KOPT-K1 (cell line): ENCODE measurements at regions not wholly inside any gene's neighbourhood (a gene's known extent, or its start where the extent isn't known, plus 50 kb on each side); places are given as distances from the start of the nearest gene placed in this dataset.

Experiments used
- H3K27ac ChIP-seq: fragments of 200-600 bp; sonication (generic); 2 replicates; pipeline ENCODE4 v1.5.1; 2016; ENCODE audit warnings: antibody characterized with exemption, mild to moderate bottlenecking, low read depth, low read length; ENCODE audit not compliant: poor library complexity, severe bottlenecking
- H3K36me3 ChIP-seq: fragments of 200-600 bp; sonication (generic); 2 replicates; pipeline ENCODE4 v1.5.1; 2017; ENCODE audit warnings: antibody characterized with exemption, mild to moderate bottlenecking, low read length, moderate library complexity; ENCODE audit not compliant: insufficient read depth
- H3K9me3 ChIP-seq: fragments of 200-600 bp; sonication (generic); 2 replicates; pipeline ENCODE4 v1.5.1; 2017; ENCODE audit warnings: antibody characterized with exemption, low read length, mild to moderate bottlenecking; ENCODE audit not compliant: insufficient read depth, poor library complexity, severe bottlenecking

DNA sequence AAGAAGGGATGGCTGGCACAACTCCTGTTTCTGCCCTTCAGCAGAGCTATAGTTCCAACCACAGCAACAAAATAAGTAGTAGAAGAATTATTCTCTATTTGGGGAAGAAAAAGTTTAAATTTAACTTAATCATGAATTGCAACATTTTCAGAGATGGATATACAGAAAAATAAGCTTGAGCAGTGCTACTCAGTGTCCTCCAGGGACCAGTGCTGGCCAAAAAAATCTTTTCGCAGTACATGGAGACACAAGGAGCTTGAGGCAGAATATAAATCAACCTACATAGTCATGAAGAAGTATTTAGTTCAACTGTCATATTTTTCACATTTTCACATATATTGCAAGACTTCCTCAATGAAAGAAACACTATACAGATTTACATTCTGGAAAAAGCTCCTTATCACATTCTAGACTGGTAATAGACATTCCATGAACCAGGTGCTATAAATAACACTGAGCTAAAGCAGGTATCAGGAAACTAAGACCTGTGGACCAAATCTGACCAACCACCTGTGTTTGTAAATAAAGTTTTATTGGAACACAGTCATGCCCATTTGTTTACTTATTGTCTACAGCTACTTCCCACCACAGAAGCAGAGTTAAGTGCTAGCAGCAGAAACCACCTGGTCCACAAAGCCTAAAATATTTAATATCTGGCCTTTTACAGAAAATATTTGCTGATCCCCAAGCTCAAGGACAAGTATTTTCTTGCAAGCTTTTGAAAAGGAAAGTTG lies 101.9 kb downstream of the RGS21 start:
- no peaks in the 10 kb centered on the region for H3K36me3 ChIP-seq
- H3K9me3 ChIP-seq = no peaks in the 10 kb centered on the region
- H3K27ac ChIP-seq = no peak overlapping the region

DNA sequence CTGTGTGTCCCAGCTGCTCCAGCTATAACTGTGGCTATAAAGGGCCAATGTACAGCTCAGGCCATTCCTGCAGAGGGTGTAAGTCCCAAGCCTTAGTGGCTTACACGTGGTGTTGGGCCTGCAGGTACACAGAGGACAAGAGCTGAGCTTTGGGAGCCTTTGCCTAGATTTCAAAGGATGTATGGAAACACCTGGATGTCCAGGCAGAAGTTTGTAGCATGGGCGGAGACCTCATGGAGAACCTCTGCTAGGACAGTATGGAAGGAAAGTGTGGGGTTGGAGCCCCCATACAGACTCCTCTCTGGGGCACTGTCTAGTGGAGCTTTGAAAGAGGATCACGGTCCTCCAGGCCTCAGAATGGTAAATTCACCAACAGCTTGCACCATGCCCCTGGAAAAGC lies 113.9 kb downstream of the RGS21 start:
- Histone ChIP-seq H3K9me3 (peaks cover 15% of the 10 kb centered on the region), H3K36me3 (no peaks in the 10 kb centered on the region), H3K27ac (no peak overlapping the region)

DNA sequence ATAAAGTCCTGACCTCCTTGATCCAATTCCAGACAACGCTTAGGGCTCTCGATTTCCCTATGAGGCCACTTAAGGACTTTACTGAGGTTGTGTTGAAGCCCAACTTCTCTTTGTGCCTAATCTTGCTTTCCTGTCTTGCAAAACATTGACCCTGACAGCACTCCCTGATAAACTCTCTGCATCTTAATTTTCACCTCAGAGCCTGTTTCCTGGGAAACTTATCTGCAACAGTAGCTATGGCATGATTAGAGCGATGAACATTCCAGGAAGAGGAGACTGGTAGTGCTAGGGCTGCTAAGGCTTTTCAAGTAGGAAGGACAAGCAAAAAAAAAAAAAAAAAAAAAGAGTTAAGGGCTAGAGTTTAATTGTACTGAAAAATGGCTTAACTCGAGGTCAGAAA lies 118.9 kb downstream of the RGS21 start:
- H3K27ac ChIP-seq = no peak overlapping the region
- no peaks in the 10 kb centered on the region for H3K36me3 ChIP-seq
- H3K9me3 ChIP-seq = peaks cover 8% of the 10 kb centered on the region

DNA sequence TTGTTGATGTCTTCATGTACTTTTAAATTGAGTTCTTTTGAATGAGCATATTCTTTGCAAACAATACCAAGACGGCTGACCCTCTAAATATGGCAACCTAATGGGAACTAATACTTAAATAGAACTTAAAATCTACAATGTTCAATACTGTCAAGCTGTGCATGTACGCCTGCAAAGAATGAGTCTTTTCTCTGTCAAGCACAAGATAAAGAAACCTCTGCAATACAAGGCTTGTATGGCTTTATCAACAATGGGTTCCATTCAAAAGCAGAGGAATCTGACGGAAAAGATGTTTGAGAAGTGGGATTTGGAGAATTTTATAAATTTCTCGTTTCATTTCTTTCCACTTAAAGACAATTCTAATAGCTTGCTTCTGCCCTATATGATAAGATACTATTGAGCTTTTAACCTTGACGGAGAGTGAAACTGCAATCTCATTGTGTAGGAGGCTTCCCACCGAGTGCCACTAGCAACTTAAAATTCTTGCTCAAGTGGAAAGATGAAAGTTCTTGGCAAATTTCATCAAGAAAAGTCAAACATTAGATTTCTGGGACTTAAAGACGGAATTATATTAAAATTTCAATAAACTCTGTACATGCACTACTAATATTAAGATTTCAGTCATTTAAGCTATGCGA lies 119.8 kb downstream of the RGS21 start:
- Histone ChIP-seq H3K27ac (no peak overlapping the region), H3K36me3 (no peaks in the 10 kb centered on the region), H3K9me3 (no peaks in the 10 kb centered on the region)

DNA sequence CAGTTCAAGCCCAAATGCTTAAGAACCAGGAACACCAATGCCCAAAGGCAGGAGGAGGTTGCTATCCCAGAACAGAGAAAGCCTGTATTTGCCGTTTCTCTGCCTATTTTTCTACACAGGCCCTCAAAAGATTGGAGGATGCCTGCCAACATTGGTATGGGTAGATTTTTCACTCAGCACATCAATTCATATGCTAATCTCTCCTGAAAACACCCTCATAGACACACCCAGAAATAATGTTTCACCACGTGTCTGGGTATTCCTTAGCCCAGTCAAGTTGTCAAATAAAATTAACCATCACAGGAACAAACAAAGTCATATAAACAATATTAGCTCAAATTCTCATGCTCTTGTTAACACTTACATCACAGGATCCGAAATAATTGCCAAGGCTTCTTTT lies 121.9 kb downstream of the RGS21 start:
- Histone ChIP-seq H3K9me3 (no peaks in the 10 kb centered on the region), H3K27ac (no peak overlapping the region)

DNA sequence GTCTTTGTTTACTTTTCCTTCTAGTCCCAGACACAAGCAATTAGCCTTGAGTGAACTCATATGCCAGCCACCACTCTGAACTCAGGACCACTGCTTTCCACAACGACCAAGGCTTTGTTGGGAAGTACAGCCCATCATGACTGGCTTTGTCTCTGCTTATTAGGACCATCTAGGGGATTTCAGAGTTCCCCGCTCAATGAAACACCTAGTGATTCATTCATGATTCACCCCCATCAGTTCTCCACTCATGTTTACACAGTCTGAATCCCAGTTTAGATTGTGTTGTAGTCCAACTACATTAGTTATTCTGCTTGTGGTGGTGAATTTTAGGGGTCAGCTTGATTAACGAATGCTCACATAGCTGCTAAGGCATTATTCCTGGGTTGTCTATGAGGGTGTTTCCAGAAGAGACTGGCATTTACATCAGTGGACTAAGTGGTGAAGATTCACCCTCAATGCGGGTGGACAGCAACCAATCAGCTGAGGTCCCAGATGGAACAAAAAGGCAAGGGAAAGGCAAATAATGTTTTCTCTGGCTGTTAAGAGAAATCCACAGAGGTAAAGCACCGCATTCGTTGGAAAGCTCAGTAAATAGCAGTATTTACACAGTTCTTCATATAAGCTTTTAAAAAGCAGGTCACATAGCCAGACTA lies 122.7 kb downstream of the RGS21 start:
- Histone ChIP-seq H3K9me3 (no peaks in the 10 kb centered on the region), H3K27ac (no peak overlapping the region)

More for the DNA sequence above, 121.9 kb downstream of the RGS21 start:
- H3K36me3 ChIP-seq = no peaks in the 10 kb centered on the region

DNA sequence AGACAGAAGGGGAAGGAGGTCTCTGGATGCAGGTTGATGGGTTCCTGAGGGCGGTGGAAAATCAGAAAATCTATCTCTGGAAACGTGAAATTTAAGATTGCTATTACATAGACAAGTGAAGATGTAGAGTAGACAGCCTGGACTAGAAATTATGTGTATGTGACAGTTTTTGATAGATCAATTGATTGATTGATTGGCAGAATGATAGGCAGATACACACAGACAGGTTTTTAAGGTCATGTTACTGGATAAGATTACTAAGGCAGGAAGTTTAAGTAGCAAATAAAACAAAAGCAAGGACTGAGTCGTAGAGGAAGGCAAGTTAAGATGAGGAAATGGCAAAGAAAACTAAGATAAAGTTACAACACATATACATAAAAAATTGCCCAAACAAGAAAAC lies 124.7 kb downstream of the RGS21 start:
- H3K36me3 ChIP-seq = no peaks in the 10 kb centered on the region
- H3K27ac ChIP-seq = no peak overlapping the region
- no peaks in the 10 kb centered on the region for H3K9me3 ChIP-seq

More for the DNA sequence above, 122.7 kb downstream of the RGS21 start:
- H3K36me3 ChIP-seq = no peaks in the 10 kb centered on the region

DNA sequence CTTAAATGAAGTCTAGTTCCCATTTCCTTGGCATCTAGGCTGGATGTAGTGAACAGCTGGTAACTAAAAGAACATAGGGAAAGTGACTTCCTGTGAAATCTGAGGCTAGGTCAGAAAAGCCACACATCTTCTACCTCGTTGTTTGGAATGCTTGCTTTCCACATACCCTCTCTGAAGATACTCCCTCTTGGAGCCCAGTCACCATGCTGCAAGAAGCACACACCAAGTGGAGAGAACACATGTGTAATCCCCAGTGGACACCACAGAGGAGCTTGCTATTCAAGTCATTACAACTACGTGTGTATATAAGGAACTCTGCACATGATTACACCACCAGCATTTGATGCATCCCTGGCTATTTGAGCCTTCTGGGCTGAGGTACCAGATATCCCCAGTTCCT lies 125.9 kb downstream of the RGS21 start:
- Histone ChIP-seq H3K27ac (no peak overlapping the region), H3K9me3 (no peaks in the 10 kb centered on the region), H3K36me3 (no peaks in the 10 kb centered on the region)

DNA sequence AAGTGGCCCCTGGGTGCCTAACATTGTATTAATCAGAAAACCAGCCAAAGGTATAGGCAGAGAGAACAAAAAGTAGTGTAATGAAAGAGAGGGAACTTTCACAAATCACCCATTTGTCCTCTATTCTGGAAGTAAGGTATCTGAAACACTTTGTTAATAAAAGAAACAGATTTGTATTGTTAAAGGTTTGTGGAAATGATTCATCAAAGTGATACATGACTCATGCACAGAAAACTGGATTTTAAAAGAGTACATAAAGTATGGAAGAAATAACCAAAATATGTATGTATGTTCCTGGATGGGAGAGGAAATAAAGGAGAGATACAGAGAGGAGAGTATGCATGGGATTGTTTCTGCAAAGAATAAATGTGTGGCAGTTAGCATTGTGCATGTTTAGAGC lies 126.8 kb downstream of the RGS21 start:
- Histone ChIP-seq H3K27ac (no peak overlapping the region), H3K36me3 (no peaks in the 10 kb centered on the region), H3K9me3 (no peaks in the 10 kb centered on the region)

DNA sequence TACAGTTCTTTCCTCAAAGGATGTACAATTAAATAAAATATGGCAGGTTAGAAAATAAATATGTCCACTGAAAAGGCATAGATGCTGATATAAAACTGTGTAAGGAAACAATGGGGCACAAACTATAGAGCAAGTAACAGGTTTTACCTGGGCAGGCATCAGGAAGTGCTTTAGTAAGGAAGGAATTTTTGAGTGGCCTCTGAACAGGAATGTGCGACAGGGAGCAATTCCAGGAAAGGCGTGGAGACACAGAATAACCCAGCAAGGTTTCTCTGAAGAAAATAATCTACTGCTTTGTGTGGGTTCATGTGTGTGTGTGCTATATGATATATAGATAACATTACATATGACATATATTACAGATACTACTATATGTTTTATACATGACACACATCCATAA lies 128.4 kb downstream of the RGS21 start:
- Histone ChIP-seq H3K36me3 (no peaks in the 10 kb centered on the region), H3K9me3 (no peaks in the 10 kb centered on the region), H3K27ac (no peak overlapping the region)

DNA sequence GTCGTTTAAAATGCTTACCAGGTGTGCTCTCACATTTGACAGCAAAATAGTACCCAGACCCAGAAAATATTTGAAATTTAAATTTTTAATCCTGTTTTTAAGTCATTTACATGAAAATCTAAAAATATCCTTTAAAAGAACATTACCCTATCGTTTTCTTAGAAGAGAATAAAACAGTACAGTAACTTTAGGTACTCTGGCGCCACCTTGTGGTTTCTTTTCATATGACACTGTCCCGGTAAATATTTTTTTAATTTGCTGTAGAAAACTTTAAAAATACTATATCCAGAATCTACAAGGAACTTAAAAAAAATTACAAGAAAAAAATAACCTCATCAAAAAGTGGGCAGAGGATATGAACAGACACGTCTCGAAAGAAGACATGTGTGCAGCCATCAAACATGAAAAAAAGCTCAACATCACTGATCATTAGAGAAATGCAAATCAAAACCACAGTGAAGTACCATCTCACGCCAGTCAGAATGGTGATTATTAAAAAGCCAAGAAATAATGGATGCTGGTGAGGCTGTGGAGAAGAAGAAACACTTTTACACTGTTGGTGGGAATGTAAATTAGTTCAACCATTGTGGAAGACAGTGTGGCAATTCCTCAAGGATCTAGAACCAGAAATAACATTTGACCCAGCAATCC lies 129.2 kb downstream of the RGS21 start:
- no peaks in the 10 kb centered on the region for H3K36me3 ChIP-seq
- H3K9me3 ChIP-seq = no peaks in the 10 kb centered on the region
- no peak overlapping the region for H3K27ac ChIP-seq

DNA sequence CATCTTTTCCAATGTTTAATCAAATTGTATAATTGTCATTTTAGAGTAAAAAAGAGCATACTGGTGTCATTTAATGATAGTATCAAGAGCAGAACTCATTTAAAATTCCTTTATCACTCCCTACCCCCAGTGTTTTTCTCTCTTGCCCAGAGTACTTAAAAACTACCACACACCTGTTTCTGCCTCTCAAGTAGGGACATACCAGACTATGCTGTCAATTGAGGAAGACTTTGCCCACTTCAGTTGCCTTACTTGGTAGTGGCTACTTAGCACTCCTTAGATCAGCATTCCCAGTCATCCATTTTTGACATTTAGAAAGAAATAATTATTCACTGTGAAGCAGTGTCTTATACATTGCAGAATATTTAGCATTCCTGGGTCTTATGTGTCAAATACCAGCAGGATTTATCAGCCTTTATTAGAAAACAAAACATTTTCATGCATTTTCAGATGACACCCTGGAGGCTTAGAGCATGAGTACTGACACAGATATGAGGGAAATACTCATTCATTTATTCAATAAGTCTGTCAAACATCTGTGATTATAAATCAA lies 127.5 kb upstream of the RGS1 start:
- no peaks in the 10 kb centered on the region for H3K36me3 ChIP-seq
- H3K9me3 ChIP-seq = no peaks in the 10 kb centered on the region
- H3K27ac ChIP-seq = no peak overlapping the region

DNA sequence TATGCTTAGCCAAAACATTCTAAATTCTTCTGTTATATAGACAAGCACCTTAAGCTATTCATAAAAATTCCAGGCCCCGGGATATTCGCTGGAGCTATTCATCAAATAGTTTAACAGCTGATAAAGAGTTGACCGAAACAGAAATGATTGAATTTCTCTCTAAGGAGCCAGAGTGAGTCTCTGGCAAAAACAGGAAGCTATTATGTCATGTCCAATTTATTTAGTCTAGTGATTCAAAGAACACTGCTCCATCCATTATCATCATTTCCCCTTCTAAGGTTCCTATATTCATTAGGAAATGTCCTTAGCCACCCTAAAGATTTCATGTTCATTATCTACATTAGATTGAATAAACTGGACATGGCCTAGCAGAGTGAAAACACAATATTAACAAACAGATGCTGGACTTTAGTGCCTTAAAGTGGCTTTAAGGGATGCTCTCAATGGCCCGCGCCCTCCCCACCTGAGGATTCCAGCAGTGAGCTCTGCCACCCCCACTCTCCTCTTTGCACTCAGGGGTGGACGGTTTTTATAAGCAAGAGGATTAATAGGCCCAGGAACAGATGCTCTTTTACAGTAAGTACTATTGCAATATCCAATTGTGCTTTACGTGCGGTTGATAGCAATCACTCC lies 122.1 kb upstream of the RGS1 start:
- Histone ChIP-seq H3K27ac (no peak overlapping the region), H3K36me3 (no peaks in the 10 kb centered on the region), H3K9me3 (no peaks in the 10 kb centered on the region)

DNA sequence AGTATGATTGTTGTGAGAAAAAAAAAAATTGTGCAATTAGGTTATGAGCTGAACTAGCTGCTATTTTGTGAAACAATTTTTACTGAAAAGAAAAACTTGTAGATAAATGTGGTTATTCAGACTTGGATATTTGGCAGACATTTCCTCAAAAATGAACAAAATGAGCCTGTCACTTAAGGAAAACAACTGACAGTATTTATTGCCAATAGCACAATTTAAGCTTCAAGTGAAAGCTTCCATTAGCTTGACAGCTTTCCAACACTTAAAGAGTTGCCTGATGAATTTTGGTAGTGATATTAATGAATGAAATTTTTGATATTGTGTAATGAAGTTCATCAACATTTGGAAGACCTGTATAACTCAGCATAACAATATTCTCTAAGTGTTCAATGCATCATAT lies 116.1 kb upstream of the RGS1 start:
- Histone ChIP-seq H3K27ac (no peak overlapping the region), H3K36me3 (no peaks in the 10 kb centered on the region)

DNA sequence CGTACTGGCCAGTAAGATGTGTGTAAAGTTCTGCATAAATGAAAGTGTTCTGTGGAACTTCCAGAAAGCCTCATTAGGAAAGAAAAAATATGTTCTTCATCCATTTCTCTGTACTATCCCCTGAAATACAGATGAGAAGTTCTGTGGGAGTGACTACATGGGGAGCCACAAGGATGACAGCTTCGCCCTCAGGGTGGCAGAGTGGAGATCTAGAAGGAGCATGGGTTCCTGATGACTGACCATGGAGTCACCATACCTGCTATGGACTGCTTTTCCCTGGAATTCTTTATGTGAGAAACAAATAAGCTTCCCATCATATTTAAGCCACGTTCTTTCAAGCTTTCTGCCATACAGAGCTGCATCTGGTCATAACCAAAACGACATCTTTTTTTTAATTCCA lies 113.9 kb upstream of the RGS1 start:
- no peaks in the 10 kb centered on the region for H3K9me3 ChIP-seq
- H3K36me3 ChIP-seq = no peaks in the 10 kb centered on the region
- H3K27ac ChIP-seq = no peak overlapping the region

More for the DNA sequence above, 116.1 kb upstream of the RGS1 start:
- no peaks in the 10 kb centered on the region for H3K9me3 ChIP-seq
